NCI-H69 (cell line): ENCODE measurements at regions not wholly inside any gene's neighbourhood (a gene's known extent, or its start where the extent isn't known, plus 50 kb on each side); places are given as distances from the start of the nearest gene placed in this dataset.

Source experiments
- DNase-seq: peaks from one replicate; lab custom pipeline; 2025; lab: John Stamatoyannopoulos, UW

DNA sequence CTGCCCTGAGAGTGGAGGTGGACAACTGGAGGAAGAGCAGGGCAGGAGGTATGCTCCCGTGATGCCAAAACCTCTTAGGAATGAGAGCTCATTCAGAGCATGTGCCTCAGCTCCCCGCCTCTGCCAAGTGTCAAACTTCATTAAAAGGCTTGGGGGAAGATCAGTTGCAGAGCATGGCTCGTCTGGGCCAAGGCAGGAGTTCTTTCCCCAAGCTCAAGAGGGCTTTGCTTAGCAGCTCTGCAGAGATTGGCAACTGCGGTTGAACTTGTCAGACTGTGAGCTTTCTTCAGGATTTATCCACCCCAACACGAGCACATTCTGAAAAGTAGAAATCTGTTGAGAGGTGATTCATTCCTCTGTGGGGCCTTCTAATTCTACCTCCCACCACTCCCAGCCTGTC is 248.1 kb downstream of the HS3ST3A1 start:
- DNase-seq, result no peak

DNA sequence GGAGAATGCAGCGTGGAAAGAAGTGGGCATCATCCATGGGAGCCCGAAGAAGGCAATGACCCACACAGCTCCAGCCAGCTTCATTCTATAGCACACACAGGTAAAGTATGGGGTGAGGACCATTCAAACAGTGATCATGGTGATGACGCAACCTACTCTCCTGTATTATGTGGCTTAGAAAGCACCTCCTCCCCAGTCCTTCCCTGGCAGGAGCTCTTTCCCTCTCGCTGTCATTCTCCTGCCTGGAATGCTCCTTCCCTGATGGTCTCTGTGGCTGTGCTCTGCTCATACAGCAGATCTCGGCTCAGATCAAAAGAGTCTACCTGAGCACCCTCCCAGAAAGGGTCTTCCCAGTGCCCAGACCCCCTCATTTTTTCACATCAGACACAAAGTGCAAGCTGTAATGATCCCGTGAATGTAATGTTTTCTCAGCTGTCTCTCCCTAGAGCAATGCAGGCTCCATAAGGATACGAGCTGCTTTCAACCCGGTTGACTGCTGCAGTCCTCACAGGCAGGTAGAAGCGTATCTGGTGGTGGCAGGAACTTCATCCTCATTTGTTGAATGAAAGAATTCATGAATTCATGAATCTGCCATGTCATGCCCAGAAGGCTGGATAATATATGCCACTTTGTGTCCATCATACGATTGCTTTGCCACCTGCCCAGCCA is 248.8 kb downstream of the HS3ST3A1 start:
- DNase-seq, result no peak

DNA sequence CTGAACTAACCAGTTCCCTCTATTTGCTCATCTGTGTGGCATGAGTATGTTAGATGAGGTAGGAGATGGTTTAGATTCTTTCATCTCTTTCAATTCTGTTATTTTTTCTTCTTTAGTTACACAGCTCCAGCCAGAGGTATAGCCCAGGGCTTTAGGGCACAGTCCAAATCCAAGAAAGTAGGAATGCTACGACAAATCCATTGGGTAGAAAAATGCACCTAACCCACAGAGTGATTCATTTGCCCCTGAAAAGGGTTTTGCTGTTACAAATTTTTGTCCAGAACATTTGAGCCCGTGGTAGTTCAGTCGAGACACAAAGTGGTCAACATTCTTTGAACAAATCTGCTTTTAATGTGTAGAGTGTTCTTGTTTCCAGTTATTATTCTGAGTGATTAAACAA is 250.7 kb downstream of the HS3ST3A1 start:
- no peak for DNase-seq

DNA sequence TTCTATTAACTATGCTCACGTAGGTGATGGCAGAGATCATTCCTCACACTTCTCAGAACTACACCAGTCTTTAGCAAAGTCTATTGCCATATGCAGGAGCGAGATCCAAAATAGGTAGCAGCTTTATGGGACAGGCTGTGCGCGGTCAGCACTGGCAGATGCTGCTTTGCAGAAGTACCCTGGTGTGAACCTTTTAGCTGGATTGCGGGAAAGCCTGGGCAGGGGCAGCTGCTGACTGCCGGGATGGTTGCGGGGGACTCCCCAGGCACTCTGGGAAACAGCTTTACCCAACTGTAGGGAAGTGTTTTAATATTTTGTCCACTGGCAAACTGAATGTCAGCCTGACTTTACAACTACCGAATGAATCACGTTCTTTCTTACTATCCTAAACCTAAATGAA is 251.3 kb downstream of the HS3ST3A1 start:
- DNase-seq, result no peak

DNA sequence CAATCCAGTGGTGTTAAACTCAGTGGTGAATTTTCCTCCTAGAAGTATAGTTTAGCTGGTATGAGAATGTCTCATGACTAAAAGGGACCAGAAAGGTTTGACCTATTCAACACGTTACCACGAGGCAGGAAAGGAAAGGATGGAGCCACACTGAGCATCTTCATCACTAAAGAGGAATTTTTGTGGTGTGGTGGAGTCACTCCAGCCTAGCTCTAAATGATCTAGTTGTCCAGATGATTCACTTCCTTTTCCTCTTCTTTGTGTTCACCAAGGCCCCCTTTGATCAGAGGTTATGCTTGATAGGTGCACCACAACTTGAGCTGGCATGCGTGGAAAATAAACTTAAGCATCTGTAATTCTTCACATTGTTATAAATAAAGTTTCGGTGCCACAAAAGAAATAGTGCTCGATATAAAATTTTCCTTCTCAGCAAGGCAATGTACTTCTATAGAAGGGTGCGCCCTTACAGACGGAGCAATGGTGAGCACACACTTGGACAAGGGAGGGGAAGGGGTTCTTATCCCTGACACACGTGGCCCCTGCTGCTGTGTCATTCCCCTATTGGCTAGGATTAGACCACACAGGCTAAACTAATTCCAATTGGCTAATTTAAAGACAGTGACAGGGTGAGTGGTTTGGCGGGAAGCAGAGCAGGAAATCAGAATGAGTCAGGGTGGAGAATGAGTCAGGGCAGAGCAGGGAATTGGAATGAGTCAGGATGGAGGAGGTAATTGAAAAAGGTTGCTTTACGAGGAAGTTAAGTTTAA is 254.6 kb downstream of the HS3ST3A1 start:
- DNase-seq, result no peak

DNA sequence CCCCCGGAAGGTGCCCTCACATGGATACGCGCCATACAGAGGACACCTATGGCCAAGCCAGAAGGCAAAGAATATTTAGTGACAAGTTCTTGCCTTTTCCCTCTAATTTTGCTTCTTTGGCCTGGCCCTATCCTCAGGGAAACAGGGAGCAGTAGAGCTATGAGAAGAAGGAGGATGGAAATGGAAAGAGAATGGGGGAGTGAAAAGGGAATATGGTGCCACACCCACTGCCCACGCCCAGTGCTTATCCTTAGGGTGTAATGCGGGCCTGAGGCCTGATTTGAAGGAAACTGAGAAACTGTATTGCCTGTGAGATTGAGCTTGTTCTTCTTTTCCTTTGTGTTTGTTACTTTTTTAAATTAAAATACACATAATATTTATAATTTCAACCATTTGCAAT is 255.1 kb downstream of the HS3ST3A1 start:
- DNase-seq, result no peak

DNA sequence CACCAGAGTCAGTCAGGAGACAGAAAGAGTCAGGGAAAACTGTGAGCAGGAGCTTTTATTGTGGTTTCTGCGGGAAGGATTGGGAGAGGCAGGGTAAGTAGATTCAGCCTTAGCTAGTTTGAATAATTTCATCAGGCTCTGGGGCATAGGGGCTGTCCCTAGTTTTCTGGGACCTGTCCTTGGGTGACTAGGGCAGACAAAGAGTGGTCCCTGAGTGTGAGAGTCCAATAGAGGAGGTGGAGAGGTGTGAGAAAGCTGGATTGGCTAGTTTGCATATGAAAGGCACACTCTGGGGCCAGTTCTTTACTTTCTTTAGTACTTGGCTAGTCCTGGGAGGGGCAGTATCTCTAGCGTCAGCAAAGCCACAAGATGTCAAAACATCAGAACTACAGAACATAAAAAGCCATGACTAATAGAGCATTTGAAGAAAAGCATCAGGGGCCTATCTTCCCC is 255.6 kb downstream of the HS3ST3A1 start:
- no peak for DNase-seq

DNA sequence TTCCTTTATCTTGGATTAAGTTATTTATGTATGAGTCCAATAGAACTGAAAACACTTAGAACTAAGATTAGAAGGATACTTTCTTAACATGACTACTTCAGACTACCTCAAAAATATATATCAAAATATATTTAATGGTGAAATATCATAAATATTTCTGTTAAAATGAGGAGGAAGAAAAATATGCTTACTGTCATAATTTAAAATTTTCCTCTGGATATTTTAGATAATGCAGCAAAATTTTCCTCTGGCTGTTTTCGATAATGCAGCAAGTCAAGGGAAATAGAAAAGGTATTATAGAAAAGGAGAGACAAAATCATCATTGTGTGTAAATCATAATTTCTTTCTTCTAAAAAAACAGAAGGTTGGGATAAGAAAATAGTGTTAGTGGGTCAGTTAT is 263.3 kb downstream of the HS3ST3A1 start:
- DNase-seq, result no peak

DNA sequence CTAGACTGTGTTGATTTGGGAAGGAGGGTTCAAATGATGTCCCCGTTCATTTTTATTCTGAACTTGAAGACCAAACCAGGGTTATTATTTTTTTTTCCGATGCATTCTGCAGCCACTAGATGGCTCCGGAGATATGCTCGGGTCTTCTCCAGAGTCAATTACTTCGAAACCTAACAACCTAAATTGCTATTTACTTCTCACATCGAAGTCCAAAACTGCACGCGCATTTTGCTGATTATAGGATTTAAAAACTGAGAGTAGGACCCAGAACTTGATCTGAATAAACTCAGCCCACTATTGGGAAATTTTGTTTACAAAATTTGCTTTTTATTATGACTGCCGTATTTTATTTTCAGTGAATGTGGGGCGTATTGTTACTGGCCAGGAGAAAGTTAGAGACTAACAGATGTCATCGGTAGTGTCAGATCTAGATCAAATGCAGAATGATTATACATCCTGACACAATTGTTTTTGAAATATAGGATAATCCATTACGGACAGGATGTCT is 263.8 kb downstream of the HS3ST3A1 start:
- DNase-seq, result peak; percentile 61

DNA sequence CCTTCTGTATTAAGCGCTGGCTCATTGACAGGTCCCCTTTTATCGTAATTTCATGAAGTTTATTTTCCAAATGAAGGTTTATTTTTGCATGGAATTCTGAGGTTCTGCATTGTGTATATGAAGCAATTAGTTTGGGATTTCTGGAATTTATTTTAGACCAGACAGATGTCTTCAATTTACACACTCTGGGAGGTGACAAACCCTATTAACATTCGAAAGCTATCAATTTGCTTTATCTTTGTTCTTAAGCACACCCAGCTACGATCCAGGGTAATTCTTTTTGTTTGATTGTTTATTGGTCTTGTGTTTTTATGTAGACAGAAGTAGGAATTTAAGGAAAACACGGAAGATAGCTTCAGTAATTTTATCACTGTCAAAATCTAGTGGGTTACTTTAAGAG is 264.6 kb downstream of the HS3ST3A1 start:
- DNase-seq, result no peak

DNA sequence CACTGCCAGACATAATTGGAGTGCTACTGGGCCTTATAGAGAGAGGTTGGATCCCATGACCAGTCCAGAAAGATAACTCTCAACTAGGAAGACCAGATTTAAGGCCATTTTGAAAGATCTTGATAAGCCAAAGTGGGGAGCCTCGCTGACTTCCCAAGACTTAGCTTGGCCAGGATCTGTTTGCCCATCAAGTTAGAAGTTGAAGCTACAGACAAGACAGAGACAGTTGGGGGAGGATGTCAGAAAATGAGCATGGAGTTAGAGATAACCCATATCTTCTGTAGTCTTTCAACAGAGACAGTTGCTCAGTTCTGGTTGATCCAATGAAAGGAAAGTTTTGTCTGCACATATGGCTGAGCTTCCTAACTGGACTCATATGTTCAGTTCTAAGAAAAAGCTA is 267.4 kb downstream of the HS3ST3A1 start:
- no peak for DNase-seq

DNA sequence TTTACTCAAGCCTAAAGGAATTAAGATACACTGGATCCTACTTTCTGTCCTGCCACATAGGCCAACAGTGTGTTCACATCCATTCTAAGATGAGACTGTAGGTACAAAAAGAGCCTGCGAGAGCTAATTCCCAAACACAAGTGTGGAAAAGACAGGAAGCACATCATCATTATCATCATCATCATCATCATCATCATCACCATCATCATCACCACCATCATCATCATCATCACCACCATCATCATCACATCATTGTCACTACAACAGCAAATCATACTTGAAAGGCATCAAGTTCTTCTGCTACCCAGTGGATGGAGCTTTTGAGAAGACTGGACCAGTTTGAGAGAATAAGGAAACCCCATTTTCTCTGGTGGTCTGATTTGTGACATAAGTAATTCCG is 268.1 kb downstream of the HS3ST3A1 start:
- DNase-seq, result no peak

DNA sequence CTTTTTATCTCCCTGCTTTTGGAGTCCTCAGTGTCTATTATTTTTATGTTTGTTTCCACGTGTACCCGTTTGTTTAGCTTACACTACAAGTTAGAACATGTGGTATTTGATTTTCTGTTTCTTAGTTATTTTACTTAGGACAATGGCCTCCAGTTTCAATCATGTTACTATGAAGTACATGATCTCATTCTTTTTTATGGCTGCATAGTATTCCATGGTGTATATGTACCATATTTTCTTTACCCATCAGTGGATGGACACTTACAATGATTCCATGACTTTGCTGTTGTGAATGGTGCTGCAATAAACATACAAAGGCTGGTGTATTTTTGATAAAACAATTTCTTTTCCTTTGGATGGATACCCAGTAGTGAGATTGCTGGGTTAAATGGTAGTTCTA is 269.5 kb downstream of the HS3ST3A1 start:
- DNase-seq, result no peak

DNA sequence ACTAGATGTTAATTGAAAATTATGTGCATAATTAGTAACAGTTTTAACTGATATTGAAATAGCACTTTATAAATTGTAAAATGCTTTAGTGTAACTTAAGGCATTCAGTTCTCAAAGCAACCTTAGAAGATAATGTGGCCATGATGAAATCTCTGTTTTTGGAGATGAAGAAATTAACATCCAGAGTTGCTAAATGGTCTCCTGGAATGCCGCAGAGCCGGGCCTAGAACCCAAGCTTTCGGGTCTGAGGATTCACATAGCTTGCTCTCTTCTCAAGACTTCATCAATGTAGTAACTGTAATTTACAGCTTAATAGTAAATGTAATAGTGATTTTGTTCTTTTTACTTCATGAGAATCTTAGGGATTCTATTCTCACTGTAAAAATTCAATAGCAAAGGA is 272.3 kb downstream of the HS3ST3A1 start:
- DNase-seq, result no peak

DNA sequence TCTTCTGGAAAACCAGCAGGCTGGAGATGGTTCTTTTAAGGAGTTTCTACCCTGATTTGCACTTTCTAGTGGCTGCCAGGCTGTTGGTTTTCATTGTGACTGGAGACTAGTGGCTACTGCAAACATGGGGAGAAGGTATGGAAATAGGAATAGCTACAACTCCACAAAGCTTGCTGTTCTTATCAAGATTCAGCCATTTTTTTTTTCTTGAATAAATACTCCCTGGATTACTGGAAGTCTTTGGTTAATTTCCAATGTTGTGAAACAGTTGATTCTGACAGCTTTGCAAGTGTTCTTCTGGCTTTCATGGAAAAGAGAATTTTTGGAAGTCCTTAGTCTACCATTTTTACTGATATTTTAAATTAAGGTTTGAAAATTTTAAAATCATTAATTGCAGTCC is 277.7 kb downstream of the HS3ST3A1 start:
- no peak for DNase-seq

DNA sequence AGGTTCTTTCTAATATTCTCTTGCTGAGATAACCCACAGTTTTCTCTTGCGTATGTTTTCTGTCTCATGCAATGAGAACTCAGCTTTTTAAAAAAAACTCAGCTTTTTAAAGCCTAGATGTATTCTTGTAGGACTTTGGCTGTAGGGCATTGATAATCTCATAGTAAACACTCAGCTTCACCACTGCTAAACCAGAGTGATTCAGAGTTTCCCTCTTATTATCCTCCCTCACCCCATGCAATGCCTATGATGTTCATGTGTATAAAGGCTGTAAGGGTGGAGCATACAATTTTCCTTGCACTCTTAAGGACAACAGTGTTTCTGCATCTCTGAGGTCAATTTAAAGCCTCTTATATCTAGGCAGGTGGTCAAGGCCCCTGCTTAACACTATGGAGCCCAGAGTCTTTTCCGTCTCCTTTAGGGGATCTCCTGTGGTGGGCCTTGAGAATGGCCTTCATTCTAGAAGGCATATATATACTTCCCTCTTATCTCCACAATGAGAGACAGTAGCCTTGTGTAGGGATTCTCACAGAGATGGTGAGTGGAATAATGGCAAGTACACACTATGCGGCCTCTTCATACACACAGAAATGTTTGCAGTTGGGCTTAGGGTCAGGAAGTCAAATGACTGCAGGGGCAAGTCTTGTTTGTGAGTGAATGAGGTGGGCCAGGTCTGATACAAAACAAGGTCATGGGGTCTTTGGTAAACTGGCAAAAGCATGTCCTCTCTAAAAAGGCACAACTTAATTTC is 279.6 kb downstream of the HS3ST3A1 start:
- no peak for DNase-seq

DNA sequence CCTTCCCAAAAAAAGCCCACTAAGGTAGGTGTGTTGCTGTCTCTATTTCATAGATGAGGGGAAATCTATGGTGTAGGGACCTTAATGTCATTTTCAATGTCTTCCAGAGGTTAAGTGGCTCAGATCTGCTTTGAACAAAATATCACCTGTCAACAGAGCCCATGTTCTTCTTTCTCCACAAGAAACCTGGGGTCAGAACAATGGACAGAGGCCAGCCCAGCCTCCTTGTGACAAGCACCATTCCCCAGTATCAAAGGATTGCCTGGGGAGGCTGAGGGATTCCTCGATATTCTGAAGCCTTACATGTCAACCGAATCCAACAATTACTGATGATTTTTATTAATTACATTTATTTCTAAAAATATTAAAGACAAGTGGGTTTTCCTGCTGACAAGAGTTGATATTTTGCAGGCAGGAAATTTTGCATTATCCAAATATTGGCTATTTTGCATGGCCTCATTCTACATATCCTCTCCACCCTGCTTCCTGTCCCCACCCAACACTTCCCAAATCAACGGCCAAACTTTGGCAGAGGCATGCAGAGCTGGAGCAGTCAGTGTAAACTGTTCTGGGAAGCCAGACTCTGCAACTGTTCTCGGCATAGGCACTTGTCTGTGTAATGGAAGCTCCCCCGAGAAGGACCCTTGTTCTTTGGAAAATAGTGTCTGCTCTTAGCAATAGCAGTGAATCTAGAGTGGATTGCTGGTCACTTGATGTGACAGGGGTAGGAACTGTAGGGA is 281.5 kb downstream of the HS3ST3A1 start:
- DNase-seq, result no peak

DNA sequence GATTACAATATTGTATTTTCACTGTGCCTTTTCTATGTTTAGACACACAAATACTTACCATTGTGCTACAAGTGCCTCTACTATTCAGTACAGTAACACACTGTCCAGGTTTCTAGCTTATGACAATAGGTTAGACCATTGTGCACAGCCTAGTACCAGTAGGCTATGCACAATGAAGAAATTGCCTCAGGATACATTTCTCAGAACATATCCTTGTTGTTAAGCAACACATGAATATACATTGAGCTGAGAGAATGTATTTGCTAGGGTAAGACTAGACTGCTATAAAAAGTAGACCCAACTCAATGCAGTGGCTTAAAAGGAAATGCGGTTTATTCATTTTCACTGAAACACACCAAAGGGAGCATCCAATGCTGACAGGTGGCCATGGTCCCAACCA is 285.1 kb downstream of the HS3ST3A1 start:
- no peak for DNase-seq

DNA sequence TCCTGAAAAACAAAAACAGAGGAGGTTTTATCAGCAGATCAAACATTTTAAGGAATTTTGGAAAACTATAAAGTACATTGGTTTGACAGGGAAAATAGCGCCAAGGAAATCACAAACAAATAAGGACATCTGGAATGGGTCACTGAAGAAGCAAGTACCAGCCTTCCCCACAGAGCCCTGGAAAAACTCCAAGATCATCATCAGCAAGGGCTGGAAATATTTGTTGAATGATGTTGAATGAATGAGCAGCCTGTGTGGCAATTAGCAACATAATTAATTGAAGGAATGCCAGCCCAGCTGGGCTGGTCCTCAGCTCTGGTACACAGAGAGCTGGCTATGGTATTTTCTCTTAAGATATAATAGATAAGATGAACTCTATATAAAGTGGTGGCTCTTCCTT is 290.4 kb downstream of the HS3ST3A1 start:
- peak; percentile 74 for DNase-seq

DNA sequence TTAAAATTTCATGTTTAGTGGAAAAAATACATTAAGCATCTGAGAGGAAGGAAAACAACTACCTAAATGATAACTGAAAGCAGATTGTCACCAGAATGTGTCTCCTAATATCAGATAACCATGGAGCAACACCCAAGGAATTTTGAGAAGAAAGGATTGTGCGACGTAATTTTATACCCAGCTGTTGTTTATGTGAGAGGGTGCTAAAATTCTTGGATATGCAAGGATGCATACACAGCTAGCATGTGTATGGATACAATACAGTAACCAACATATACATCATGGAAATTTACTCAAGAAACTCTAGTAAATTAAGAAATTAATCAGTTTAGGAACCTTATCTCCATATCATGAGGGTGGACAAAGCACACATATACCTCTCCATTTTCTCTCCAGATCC is 290.9 kb downstream of the HS3ST3A1 start:
- no peak for DNase-seq

DNA sequence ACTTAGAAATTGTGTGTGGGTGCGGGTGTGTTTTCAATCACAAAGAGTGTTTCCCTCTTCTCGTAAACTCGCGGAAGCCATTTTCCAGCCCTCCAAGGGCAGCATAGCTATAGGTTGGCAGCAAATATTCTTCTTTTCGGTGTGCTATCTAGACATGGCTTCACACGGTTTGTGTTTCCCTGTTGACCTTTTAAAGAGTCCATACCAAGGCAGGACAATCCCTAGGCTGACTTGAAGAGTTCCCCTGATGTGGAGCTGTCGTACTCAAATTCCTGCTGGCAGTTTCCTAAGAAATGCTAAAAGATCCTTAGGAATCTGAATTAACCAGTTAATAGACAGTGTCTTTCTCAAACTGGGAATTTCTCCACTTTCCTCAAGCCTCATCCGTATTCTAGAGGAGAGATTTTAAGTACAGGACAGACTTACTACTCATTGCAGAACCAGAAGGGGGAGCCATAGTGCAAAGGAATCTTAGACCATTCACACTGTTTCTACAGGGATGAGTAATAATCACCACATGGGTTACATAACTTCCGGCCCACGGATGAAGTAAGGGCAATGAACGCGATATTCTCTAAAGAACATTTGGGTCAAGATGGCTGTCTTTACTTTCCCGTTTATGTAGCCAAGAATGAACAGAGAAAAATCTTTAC is 288.6 kb upstream of the ELAC2 start:
- DNase-seq, result peak; percentile 52

DNA sequence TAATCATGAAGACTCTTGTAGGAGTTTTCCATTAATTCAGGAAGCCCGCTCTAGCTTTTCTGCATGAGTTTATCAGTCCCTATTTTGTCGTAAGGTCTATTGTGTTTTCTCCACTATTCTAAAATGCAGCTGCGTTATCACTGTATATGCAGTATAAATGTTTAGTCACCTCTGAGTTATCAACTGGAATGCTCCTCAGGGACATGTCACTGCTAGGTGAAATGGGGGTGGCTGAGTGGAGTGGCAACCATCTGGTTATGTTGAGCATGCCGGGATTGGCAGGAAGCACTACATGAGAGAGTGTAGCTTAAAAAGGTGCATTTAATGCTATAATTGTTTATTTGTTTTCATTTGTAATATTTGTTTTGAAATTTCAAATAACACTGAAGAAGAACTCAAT is 285.2 kb upstream of the ELAC2 start:
- no peak for DNase-seq
